Stimulated activated CD8-positive, alpha-beta memory T cell treated with anti-CD3 and anti-CD28 coated beads, Interleukin-4, amount 100 ng/mL, for 1 hour (primary cell): ENCODE measurements at regions not wholly inside any gene's neighbourhood (a gene's known extent, or its start where the extent isn't known, plus 50 kb on each side); places are given as distances from the start of the nearest gene placed in this dataset.

Experiments
- DNase-seq, 2 donors: peaks; one replicate each; pipeline ENCODE4 v3.0.0-alpha.2; 2020; ENCODE audit warnings: low read depth in 2 of 2, low spot score in 1 of 2

DNA sequence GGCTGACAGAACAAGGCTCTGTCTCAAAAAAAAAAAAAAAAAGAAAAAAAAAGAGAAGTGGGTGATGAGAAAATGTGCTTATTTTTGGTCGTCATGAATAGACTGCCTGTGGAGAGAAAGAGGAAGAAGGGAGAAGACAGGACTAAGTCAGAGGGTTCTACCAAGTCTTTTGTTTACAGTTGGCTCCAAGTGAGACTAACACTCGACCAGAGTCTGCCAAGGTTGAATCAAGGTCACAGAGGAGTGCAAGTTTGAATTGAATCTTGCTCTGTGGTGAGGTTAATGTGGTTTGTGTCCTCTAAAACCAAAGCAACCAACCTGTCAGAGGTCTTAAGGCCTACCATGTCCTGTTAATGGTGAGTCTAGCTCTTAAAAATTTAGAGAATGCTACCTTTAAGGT, 334.1 kb upstream of the GRM7 start:
- DNase-seq = no peak

- no peak for DNase-seq
Observed at GRCh38 chr3:6528951-6529350, 332.0 kb upstream of the GRM7 start.

DNA sequence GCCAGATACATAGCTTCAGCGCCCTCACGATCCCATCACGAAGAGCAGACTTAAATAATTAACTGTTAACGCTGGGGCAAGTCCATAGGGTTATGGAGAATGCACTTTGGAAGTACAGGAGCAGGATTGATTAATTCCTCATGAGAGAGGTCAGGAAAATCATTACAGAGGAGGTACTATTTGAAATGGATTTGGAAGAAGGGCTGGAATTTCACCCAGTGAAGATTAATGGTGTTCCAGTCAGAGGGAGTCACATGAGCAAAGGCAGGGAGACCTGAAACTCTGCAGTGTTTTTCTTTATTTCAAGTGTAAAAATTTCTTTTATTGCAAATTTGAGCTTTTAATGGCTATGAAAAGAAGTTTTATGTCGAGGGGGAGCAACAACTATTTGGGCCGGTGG, 329.8 kb upstream of the GRM7 start:
- DNase-seq = no peak

- no peak for DNase-seq
Observed at GRCh38 chr3:6532101-6532500, 328.8 kb upstream of the GRM7 start.

DNA sequence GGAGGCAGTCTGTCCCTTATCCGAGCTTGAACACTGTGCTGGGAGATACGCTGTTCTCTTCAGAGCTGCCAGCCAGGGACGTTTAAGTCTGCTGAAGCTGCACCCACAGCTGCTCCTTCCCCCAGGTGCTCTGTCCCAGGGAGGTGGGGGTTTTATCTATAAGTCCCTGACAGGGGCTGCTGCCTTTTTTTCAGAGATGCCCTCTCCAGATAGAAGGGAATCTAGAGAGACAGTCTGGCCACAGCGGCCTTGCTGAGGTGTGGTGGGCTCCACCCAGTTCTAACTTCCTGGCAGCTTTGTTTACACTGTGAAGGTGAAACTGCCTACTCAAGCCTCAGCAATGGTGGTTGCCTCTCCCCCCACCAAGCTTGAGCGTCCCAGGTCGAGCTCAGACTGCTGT, 319.9 kb upstream of the GRM7 start:
- DNase-seq = no peak

DNA sequence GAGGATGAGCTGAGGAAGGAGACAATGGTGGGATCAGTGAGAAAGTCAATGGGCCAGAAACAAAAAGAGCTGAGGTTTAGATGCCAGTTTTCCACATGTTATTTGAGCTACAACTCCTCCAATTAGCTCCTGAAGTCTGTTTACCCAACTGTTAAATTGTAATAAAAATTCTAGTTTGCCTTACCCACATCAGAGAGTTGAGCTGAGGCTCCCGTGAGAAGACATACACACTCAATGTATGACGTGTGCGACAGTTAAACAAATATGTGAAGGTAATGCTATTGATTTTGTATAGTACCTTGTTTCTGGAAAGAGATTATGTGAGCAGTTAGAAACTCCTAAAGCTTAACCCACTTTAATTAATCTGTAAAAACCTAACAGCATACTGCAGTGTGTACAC, 318.1 kb upstream of the GRM7 start:
- DNase-seq = no peak

DNA sequence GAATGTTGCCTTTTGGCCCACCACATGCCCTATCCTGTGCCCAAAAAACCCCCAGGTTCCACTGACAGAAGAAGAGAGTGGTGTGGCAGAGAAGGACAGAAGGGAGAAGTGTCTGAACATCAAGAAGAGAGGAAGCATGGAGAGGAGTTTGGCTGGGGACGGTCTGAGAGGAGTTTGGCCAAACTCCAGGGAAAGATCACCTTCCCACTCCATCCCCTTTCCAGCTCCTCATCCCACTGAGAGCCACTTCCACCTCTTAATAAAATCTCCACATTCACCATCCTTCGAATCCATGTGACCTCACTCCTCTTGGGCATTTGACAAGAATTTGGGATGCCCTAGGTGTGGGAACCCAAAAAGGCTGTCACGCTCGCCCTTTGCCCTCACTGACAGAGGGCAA, 311.6 kb upstream of the GRM7 start:
- DNase-seq = no peak

DNA sequence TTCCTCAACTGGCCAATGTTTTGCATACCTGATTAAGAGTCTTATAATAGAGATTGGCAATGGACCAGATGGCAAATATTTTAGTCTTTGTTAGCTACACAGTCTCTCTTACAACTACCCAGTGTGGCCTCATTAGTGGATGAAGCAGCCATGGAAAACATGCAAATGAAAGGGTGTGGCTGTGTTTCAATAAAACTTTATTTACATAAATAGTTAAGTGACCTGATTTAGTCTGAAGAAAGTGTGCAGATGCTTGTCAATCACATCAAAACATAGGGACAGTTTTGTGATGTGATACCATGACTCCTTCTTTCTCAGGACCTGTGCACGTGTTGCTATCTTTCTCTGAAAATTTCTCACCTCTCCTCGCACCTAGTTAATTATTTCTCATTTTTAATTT, 309.8 kb upstream of the GRM7 start:
- DNase-seq = no peak

GRCh38 chr3:6560259-6560658, 300.7 kb upstream of the GRM7 start:
- no peak for DNase-seq

GRCh38 chr3:6567241-6567640, 293.7 kb upstream of the GRM7 start:
- DNase-seq = no peak

DNA sequence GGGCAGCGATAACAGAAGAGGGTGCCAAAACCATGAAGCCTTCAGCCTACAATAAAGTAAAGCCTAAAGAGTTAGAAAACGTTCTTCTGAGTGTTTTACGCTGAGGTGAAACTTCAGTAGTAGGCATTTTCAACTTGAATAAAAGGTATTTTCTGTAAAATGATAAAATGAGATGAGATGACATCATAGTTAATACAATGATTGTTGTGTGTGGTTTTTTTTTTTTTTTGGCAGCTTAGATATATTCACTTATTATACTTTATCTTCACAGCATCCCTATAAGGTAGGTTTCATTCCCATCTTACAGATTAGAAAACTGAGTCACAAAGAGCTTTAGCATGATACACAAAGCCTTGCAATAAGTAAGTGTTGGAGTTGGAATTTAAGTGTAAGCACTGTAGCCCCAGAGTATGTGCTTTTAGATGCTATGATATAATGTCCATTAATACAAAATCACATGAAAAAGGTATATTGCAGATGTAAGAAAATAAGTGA, 291.9 kb upstream of the GRM7 start:
- DNase-seq = no peak

DNA sequence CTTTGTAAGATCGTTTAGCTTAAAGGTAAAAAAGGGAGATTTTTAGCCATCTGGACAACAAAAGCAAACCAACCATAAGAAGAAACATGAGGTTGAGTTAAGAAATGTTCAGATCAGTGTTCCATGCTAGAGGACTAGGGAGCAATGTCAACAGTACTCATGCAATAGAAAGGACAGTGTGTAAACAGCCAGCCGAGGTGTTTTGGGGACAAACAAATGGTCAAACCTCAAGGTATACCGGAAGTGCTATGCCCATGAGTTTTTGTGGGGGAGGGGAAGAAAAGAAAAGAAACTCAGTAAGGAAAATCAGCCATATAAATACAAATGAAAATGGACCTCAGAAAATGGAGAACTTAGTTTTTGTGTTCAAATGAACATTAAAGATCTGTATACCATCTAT, 289.5 kb upstream of the GRM7 start:
- no peak for DNase-seq

DNA sequence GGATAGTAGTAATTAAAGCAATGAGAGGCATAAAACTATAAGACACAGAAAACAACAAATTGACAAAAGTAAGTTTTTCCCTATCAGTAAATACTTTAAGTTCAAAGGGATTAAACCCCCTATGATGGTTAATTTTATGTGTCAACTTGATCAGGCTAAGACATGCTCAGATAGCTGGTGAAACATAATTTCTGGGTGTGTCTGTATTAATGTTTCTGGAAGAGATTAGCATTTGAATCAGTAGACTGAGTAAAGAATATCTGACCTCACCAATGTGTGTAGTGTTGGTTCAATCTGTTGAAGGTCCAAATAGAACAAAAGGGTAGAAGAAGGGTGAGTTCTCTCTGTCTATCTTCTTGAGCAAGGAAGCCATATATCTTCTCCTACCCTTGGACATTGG, 283.3 kb upstream of the GRM7 start:
- DNase-seq = no peak

GRCh38 chr3:6578526-6578925, 282.4 kb upstream of the GRM7 start:
- no peak for DNase-seq

- no peak for DNase-seq
Observed at GRCh38 chr3:6580808-6581207, 280.1 kb upstream of the GRM7 start.

DNA sequence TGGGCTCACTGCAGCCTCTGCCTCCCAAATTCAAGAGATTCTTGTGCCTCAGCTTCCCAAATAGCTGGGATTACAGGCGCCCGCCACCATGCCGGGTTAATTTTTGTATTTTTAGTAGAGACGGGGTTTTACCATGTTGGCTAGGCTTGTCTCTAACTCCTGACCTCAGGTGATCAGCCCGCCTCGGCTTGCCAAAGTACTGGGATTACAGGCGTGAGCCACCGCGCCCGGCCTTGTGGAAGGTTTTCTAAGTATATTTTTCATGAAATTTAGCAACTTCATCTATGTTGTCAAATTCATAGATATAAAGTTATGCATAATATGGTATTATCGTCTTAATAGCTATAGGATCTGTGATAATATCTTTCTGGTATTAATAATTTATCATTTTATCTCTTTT, 275.6 kb upstream of the GRM7 start:
- no peak for DNase-seq

GRCh38 chr3:6600237-6600636, 260.7 kb upstream of the GRM7 start:
- no peak for DNase-seq

DNA sequence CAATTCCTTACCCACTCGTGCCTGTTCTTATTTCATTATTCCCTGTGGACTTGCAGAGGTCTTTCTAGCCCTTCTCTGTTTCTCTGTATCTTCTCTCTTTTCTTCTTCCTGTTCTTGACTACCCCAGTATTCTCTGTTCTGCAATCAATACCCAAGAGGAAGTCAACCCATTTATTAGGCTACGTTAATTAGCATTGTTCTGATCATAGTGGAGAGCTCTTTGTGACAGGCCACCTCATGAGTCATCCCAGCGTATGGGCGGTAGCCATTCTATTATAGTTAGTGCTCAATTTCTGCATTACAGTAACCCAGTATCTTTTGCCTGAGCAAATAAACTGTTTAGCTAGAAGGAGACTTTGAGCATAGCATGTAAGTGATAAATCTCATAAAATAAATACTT, 259.5 kb upstream of the GRM7 start:
- DNase-seq = no peak

DNA sequence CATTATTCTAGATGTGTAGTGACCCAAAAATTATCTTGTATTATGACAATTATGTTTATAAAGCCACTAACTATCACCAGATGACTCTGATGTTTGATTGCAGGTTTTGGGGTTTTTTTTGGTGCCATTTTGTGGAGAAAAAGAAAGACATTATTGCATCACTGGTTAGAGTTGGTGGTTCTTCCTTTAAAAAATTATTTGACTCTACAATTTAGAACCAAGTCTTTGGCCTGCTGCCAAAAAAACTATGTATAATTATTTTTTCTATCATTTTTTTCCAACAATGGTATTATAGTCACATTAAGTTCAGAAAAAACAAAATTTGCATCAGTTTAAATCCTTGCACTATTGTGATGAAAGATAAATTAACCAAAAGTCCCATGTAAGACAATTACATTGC, 258.6 kb upstream of the GRM7 start:
- DNase-seq = no peak

DNA sequence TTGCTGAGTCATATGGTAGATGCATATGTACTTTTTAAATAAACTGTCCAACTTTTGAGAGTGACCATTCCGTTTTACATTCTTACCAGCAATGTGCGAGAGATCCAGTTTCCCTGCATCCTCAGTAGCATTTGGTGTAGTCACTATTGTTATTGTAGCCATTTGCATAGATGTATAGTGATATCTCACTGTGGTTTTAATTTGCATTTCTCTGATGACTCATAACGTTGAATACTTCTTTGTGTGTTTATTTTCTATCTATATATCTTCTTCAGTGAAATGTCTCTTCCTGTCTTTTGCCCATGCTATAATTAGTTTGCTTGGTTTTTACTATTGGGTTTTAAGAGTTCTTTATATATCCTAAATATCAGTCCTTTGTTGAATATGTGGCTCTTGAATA, 255.7 kb upstream of the GRM7 start:
- DNase-seq = no peak

DNA sequence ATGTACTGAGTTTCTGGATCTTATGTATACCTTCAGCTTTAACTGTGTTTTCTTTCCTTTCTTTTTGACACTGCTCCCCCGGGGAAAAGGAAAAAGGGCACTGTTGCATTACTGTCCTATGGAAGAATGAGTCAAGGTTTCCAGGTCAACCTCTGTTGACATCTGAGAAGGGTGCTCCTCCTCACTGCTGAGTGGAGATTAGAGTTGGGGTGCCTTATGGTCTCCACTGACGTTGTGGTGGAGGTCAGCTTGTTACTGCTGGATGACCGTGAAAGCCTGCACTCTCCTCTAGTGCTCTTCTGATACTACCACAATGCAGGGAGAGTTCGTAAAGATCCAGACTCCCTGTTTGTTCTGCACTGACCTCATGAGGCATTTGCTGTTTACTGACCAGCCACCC, 252.1 kb upstream of the GRM7 start:
- no peak for DNase-seq

DNA sequence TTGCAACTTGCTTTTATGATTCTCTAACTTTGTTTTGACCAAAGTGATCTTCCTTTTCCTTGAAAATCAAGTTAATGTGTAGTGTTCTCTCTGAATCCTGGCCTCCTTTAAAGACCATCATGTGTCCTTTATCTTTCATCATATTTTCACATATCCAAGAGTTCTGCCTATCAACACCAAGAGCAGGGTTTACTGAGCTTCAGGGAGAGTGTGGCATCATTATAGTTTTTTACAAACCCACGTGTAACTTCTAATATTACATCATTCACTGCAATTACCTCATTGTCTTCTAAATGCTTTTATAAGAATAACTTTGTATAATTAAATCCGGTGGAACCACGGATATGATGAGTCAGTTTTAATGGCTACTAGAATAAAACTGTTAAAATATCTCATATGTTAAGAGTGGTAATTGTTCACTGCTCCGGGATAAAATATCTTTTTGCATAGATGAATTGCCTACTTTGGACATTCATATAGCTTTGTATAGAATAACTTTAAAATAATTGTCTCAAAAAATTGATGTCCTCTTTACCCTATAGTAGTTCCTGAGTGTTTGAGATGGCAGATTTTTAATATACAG, 248.8 kb upstream of the GRM7 start:
- no peak for DNase-seq

DNA sequence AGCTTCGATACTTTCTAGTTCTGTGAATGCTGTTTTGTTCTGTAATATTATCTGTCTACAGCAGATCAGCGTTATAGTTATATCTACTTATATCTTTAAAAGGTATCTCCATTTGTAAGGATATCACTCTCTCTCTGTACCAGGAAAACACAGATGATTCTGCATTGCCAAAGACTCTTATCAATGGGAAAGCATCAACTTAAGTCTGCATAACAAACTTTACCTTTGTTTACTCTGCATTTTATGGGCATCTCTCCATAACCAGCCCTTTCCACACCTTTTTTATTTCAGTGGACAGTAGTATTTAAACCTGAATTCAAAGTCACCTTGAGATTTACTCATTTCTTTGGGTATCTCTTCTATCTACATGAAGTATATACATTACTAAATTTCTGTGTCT, 238.7 kb upstream of the GRM7 start:
- no peak for DNase-seq

- DNase-seq = no peak
Observed at GRCh38 chr3:6622712-6623111, 238.2 kb upstream of the GRM7 start.
